GM18519 (cell line): ENCODE measurements at regions not wholly inside any gene's neighbourhood (a gene's known extent, or its start where the extent isn't known, plus 50 kb on each side); places are given as distances from the start of the nearest gene placed in this dataset.

Experiments
- ATAC-seq: cut with Tn5 transposase; IDR thresholded peaks from one replicate; pipeline ENCODE4 v1.9.1; 2021; ENCODE audit warnings: mild to moderate bottlenecking, moderate library complexity; ENCODE audit not compliant: unreplicated experiment, low FRiP score

DNA sequence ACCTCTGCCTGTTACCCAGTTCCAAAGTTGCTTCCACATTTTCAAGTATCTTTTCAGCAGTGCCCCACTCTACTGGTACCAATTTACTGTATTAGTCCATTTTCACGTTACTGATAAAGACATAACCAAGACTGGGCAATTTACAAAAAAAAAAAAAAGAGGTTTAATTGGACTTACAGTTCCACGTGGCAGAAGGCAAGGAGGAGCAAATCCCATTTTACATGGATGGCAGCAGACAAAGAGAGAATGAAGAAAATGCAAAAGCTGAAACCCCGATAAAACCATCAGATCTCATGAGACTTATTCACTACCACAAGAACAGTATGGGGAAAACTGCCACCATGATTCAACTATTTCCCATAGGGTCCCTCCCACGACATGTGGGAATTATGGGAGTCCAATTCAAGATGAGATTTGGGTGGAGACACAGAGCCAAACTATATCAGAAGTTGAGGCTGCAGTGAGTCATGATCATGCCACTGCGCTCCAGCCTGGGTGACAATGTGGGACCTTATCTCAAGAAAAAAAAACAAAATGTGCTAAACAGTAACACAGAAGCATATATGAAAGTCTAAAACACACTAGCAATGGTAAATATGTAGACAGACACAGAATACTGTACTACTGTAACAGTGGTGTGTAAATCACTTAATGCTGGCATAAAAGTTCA, 190.3 kb upstream of the ZC3H12C start:
- ATAC-seq, result no peak

DNA sequence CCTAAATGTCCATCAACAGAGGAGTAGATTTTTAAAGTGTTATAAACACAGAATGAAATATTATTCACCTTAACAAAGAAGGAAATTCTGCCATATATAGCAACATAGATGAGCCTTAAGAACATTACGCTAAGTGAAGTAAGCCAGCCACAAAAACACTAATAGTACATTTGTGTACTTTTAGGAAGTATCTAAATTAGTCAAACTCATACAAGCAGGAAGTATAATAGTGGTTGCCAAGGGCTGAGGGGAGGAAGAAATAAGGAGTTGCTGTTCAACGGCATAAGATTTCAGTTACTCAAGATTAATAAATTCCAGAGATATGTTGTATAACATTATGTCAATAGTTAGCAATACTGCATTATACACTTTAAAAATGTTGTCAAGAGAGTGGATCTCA, 181.7 kb upstream of the ZC3H12C start:
- ATAC-seq, result peak; percentile 72

DNA sequence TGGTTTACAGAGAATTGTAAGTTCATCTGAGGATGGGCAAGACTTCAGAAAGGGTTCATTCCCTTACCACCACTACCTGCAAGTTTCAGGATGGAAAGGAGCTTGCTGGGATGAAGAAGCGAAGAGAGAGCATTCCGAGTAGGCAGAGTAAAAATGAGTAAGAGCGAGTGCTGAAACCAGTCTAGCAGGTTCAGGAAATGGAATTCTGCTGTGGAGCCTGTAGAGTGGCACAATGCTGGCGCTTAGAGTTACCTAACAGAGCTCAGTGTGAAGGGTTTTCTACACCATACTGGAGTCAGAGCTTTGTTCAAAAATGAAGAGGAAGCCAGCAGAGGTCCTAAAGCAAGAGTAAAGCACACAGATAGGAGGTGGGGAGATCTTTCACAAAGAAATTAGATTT, 179.2 kb upstream of the ZC3H12C start:
- ATAC-seq, result no peak

DNA sequence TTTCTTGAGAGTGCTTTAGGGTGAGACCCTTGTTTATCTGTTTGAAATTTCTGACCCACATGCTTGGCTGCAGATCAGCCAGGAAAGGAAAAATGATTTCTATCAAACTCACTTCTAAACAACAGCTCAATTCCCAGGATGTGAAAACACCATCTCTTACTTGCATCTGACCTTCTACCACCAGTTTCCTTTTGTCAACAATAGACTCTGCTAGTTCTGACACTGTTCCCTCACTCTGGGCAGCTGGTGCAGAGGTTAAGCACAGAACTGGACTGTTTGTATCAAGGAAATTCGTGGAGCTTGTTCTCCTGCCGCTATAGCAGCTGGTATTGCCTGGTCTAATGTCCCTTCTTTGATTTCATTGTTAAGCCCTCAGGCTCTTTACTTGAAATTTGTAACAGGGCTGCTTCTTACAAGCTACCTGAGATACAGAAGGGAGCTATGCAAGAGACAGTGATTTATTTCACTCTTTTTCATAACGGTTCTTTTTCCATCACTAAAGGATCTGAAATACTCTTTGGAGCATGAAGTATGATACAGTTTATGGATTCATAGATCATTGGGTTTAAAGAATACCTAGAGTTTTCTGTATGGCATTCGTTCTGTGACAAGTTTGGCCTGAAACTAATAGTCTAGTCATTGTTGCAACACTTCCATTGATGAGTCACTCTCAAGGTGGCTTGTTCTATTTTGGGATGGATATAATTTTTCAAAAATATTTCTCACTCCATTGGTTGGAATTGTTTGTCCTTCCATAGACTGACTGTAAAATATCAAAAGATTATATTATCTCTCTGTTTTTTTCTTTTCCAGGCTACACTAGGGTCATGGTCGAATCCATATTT, 178.2 kb upstream of the ZC3H12C start:
- ATAC-seq, result no peak

DNA sequence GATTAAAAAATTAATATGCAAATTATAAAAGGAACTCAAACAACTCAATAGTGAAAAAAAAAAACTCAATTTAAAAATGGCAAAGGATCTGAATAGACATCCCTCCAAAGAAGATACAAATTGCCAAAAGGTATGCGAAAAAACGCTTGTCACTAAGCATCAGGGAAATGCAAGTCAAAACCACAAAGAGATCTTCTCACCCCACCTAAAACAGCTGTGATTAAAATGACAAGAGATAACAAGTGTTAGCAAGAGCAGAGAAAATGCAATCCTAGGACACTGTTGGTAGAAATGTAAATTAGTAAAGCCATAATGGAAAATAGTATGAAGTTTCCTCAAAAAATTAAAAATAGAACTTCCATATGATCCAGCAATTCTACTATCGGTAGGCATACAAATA, 166.3 kb upstream of the ZC3H12C start:
- ATAC-seq, result no peak

DNA sequence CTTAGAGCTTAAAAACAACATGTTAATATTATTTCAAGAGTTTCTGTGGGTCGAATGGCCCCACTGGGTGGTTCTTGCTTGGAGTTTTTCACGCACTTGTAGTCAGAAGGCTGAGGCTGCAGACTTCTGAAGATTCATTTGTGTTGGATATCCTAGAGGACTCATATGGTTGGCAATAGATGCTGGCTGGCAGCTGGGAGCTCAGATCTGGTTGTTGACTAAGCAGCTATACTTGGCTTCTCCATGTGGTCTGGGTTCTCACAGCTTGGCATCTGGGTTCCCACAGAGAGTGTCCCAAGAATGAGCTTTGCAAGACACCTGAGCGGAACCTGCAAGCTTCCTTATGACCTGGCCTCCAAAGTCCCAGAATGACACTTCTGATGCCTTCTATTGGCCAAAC, 163.9 kb upstream of the ZC3H12C start:
- ATAC-seq, result no peak

DNA sequence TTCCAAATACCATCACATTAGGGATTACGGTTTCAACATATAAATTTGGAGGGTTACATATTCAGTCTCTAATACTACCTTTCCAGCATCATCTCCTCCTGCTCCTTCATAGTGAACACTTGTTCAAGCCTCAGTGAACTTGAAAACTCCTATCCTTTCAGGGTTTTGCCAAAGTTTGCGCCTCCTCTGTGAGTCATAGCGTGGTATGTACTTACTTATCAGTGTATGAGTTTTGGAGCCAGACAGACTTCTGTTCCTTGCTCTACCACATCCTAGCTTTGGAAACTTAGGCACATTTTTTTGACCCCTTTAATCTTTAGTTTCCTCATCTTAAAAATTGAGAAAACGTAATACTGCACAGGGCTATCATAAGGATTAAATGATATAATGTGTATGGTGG, 160.1 kb upstream of the ZC3H12C start:
- no peak for ATAC-seq

DNA sequence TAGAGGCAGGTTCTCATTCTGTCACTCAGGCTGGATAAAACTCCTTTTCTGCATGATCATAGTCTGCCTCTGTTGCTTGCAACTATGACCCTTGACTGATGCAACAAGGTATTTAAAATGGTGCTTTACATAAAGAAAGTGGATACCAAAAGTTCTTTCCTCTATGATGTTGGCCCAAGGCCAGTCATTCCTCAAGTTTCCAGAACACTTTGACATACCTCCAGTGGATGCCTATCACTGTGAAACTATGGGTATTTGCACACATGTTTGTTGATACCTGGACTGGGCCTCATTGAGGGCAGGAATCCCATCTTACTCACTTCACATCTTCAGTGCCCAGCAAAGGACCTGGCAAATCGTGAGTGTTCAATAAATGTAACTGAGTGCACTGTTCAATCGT, 159.0 kb upstream of the ZC3H12C start:
- ATAC-seq, result no peak

DNA sequence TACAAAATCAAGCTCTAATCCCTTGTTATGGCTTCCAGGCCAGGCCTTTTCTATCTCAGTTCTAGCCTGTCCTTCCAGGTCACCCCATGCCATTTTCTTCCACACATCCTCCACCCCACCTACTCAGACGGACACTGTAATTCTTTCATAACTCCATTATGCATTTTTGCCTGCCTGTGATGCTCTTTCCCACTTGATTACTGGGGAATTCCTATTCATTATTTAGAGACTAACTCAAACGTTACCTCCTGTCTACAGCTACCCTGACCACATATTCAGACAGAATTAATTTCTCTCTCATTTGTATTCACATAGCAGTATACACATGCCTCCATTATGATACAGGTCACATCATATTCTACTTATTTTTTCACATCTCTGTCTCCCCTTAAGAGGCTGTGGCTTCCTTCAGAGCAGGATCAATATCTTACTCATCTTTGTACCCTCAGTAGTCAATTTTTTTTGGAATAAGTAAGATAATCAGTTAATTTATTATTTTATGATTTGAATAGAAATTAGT, 156.5 kb upstream of the ZC3H12C start:
- ATAC-seq, result no peak

DNA sequence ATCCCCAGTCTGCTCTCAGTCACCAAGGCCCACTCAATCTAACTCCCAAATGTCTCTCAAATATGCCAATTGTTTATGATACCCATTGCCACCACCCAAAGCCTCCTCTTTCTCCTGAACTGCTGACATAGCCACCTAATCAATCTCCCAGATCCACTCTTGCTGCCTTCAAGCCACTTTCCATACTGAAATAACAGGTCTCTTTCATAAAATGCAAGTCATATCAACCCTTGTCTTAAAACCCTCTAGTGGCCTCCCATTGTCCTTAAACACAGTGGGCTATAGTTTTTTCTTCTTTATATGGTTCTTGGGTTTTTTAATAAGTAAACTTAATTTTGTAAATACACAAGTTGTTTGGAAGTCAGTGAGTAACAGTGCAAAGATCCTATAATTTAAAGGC, 155.2 kb upstream of the ZC3H12C start:
- no peak for ATAC-seq

DNA sequence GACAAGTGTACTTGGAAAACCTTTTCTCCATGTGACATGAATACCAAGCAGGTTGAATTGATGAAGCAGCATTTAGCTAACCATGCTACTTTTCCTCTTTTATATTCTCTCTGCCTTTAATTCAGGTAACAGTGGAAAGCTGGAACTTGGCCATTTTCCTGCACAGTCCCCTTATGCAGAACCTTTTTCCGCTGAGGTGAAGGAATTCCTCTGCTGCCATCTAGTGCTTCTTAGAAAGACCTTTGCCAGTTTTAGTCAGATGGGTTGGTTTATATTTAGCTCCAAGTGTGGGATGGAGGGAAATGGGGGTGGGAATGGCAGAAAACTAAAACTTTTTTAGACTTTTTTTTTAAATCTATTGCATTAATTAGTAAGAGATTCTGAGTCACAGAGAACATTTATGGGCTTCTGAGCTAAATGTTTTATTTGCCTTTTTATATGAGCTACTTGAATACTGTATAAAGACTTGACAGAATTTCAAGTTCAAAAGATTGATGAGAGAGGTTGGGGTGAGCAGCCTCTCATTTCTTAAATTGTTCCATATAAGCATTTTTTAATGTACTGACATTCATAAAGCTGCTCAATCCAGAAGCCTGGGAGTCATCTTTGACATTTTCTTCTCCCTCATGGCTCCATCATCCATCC, 153.9 kb upstream of the ZC3H12C start:
- ATAC-seq, result no peak

DNA sequence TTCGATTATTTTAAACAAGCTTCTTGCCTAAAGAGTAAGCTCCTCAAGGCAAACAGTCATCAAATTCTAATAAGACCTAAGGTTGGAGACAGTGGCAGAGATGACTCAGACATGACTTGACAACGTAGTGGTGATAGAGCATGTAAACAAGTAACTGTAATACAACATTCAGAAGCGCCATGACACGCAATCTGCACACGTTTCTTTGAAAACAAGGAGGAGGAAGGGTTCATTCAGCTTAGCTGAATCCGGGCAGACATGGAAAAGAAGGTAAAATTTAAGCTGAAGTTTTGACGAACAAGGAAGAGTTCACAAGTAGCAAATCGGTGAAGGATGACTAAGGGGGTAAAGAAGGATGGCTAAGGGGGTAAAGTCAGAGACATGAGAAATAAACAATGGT, 152.4 kb upstream of the ZC3H12C start:
- ATAC-seq, result no peak

DNA sequence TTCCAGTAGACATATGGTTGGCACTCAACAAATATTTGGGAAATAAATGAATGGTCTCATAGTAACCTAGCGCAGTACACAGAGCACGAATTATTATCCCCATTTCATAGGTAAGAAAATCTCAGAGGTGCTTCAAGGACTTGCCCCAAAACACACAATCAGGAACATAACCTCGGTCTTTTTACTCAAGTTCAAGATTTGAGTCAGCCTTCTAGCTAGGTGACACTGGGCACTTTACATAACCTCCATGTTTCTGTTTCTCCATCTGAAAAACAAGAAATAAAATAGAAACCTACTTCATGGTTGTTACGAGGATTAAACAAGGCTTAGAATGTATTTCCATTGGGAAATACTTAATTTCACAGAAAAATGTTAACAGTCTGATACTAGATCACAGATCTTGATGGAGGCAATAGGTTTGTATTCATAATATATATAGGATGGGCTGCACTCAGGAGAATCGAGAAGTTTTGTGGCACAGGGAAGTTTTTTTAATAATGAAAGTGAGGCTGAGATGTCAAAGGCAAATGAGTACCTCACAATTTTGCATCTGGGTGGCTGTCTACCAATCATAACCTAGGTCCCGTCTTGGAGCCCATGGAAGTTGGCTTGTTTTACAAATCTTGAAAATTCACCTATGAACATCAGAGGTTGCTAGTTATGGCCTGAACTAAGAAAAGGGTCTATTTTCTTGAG, 147.4 kb upstream of the ZC3H12C start:
- peak; percentile 46 for ATAC-seq

DNA sequence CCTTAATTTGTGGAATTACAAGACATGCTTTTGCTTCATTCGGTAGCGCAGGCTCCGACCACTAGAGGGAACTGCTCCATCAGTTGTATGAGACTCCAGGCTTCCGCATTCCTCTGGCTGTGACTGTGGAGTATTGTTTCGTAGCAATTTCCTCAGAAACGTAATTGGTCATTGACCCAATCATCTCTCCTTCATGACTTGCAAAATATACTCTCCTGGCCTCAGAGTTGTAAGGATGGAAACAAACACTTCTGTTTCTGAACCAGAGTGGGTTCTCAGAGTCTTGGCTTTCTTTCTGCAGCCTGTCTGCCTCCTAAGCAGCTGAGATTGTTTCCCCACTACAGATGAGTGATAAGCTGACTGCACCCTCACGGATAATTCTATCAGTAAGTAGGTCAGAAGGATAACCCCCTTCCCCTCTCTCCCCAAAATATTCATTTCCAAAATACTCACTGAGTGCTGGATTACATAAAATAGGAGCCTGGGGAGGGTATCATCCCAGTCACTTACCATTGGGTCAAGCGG, 146.8 kb upstream of the ZC3H12C start:
- ATAC-seq, result peak; percentile 79

DNA sequence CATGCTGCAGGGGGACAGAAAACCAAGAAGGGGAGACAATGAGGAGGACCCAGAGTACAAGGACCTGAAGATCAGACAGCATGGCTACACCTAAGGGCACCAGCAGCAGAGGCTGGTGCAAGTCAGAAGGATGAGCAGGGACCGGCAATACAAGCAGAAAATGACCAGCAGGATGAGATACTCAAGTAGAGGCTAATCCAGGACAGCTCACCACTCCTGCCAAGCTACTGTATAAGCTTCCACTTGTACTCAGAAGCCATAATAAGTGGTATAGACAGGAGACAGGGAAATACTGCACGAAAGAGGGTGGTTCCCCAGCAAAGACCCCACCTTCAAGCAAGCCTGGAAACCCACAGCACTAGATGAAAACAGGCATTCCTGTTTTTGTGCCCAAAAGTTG, 138.7 kb upstream of the ZC3H12C start:
- no peak for ATAC-seq

DNA sequence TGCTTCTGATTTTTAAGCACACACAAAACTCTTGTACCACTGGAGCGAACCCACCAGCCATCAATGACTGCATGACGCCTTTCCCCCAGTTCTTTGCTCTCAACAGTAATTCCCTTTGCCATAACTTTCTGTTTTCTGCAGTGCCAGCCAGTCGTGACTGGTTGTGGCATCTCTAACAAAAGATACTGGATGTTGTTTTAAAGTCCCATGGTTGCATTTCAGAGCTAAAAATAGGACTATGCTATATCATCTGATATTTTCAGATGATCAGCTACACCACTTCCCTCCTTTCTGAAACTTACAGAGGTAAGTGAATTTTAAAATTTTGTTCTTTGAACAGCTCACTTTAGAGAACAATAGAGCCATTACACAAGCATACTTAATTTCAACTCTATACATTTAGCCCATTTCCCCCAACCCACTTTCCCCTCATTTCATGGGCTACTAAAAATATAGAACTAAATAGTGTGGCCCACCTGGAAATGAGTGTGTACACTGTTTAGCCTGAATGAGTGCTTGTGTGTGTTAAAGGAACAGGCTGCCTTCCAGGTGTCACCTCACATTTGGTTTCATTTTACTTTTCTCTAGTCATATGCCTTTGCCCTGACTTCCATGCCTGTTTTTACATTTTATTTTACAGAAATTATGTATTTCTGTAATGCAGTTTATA, 136.9 kb upstream of the ZC3H12C start:
- peak; percentile 63 for ATAC-seq

DNA sequence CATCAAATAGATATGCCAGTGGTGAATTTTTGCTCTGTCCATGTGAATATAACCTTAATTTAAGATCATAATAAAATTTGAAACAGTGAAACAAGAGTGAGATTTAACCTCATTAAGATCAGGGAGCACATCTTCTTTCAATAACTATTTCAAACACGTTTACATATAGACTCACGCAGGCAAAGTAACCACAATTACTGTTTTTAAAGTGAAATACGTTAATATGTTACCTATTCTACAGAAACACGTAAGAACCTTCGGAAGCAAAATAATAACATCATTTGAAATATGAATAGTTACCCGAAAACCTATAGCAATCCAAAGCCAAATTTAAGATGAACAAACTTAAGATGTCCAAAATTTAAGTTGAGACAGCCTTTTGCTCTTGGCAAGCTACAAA, 136.2 kb upstream of the ZC3H12C start:
- ATAC-seq, result no peak

DNA sequence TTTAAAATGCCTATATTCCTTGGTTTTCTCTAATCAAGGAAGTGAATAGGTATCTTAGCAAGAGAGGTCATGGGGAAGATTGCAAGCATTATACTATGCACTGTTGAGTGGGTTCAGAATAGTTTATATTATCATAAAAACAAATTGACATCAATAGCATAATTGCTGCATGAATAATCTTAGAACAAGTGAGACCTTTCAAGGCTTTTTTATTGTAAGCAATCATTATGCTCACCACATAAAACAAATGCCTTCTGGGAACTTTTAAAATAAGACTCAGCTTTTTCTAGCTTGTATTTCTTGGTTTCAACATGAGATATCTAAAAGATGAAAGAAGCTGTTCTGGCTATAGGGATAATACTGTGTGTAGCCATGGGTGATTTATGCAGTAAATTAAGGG, 135.6 kb upstream of the ZC3H12C start:
- ATAC-seq, result no peak

DNA sequence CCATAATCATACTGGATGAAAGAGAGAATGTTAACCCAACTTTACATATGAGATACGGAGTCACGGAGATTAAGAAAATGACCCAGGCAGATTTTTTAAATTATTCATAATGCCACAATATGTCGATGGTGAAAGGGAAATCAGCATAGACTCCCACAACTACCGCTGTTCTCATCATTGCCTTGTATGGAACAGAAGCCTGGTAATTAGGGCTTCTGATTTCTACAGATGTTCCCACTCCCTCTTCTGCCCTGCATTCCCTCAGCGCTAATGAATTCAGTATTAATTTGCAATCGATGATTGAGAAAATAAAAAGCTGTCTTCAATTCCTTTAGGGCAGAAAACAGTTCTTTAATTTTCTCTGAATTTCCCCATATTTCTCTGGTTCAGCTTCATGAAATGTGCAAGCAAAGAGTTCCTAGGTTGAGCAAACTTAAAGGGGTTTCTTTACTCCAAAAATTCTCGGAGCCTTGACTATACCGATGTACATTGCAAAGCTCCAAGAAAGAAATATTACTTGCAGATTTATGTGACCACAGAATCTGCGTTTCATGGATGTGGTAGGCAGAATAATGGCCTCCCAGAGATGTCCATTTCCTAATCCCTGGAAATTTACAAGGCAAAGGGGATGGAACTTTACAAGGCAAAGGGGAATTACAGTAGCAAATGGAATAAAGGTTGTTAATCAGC, 134.9 kb upstream of the ZC3H12C start:
- ATAC-seq, result no peak

DNA sequence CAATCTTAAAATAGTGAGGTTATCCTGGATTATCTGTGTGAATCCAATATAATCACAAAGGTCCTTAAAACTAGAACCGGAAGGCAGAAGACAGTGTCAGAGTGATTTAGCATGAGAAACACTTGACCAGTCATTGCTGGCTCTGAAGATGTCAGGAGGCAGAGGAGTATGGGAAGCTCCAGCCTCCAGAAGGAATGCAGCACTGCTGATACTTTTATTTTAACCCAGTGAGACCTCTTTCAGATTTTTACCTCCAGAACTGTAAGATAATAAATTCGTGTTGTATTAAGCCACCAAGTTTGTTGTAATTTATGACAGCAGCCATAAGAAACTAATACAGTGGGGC, 134.4 kb upstream of the ZC3H12C start:
- no peak for ATAC-seq
